GM19372 (cell line): ENCODE measurements at regions not wholly inside any gene's neighbourhood (a gene's known extent, or its start where the extent isn't known, plus 50 kb on each side); places are given as distances from the start of the nearest gene placed in this dataset.
"Not testable (repeated sequence)": the region's sequence is repeated elsewhere in the genome, so short reads cannot be mapped to it uniquely, and the experiment has no call there.

Source experiments
- ATAC-seq: cut with Tn5 transposase; IDR thresholded peaks from one replicate; pipeline ENCODE4 v1.9.1; 2021; ENCODE audit warnings: mild to moderate bottlenecking, low read depth, moderate library complexity; ENCODE audit not compliant: unreplicated experiment

DNA sequence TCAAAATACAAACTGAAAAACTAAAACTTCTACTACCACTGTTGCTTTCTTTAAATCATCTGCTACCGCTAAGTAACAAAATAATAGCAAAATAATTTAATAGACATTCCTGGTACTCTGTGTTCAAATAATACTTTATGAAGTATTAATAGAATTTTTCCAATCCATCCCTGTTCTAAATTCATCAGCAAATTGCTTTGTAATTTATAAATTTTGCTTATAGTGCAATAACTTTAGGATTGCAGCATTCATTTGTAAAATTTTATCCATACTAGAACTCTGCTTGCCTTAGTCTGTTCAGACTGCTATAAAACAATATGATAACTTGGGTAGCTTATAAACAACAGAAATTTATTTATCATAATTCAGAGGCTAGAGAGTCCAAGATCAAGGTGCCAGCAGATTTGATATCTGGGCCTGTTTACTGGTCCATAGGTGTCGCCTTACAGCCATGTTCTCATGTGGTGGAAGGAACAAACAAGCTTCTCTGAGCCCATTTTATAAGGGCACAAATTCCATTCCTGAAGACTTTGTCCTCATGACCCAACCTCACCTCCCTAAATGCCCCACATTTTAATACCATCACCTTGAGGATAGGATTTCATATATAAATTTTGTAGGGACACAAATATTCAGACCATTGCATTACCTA lies 415.1 kb upstream of the MAP2 start:
- no peak for ATAC-seq

DNA sequence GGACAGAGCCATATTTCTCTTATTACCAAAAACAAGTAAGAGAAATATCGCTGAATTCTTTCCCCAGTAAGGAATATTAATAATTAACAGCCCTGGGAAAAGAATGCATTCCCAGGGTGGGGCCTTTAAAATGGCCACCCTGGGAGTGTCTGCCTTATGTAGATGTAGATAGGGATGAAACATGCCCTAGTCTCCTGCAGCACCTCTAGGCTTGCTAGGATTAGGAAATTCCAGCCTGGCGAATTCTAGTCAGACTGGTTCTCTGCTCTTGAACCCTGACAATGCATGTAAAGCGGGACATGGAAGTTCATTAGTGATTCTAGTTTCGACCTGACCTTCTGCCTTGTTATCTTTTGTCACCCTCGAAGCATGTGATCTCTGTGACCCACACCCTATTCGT lies 405.2 kb upstream of the MAP2 start:
- ATAC-seq: not testable (repeated sequence)

DNA sequence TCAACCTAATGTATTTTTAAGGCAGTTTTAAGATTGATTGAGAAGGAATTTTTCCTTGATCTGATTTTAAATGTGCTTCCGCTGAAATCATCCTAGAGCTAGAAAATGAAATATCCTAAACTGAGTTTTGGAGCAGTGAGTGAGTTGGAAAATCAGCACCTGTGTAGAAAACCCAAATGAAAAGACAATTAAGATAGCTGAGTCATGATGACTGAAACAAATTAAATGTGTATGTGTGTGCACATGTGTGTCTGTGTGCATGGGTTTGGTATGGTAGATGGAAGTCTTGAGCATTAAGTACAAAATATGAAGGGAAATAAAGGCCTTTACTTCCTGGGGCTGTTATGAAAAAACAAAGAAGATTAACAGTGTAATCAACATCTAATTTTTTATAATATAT lies 394.6 kb upstream of the MAP2 start:
- ATAC-seq: no peak

DNA sequence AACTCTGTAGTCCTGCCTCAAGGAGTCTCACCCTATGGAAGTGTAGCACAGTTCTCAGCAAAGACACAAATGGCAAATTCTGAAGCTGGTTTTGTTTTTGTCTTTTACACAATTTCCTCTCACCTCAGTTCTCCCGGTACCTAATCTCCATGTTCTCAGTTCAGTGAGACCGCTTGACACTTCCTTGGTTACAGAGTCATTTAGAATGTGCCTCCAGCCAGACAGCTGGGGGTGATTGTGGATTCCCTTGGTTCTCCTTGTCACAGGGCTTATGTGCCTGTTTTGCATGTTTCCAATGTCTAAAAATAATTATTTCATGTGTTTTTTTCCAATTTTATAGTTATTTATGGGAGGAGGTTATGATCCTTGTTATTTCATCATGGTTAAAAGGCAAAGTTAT lies 379.5 kb upstream of the MAP2 start:
- ATAC-seq: no peak

DNA sequence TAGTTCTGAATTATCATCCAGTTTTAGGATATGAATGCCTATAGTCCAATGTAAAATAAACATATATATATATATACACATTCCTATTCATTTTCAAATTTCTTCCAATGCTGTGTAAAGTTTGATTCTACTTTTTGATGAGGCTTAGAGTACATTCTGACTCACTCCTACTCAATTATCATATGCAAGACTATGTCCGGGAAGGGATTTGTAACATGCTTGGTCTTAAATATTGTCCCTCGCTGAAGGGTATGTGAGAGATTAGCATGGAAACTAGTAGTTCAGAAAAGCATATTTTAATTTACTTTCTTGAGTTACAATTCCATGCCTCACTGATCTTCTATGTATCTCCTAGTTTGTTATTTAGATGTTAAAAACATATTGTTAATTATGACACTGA lies 377.7 kb upstream of the MAP2 start:
- ATAC-seq: no peak

DNA sequence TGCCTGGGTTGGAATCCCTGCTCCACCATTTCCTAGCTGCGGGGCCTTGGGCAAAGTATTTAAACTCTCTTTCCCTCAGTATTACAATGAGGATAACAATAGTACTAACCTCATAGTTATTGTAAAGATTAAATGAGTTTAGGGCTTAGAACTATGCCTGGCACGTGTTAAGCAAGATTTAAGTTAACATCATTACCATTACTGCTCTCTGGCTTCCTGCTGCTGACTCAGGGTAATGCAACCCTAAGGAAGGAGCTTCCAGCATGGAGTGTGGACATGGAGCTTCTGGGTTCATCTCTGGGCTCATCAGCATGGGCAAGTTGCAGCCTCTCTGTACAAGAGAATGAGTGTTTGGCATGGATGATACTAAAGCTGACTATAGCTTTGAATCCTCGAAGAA lies 374.2 kb upstream of the MAP2 start:
- no peak for ATAC-seq

DNA sequence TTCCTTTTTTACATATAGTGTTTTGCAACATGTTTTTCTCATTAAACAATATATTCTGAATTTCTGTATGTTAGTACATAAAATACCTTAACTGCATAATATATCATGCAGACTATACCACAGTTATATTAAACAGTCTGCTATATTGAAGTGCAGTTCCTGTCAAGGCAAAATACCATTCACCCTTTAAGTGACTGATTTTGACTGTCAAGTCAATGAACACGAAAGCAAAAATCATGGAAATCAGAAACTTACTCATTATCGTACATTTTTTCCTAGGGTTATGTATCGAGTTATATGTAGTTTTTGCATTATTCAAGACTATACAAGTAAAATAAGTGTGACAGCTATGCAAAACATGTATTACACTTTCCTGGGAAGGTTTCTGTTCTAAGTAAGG lies 361.6 kb upstream of the MAP2 start:
- ATAC-seq: no peak

DNA sequence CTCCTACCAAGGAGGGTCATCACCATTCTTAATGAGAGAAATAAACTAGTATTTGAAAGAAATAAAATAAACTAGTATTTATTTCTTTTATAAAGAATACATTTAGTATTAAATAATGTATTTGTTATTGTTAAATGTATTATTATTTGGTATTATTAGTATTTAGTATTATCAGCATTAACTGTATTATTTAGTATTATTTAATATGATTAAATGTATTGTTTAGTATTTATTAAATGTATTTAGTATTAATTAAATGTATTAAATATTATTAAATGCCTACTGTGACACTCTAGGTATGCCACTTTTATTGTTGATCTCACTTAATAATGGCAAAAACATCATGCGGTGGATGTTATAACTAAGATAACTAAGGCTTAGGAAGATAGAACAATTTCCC lies 353.6 kb upstream of the MAP2 start:
- ATAC-seq: no peak

DNA sequence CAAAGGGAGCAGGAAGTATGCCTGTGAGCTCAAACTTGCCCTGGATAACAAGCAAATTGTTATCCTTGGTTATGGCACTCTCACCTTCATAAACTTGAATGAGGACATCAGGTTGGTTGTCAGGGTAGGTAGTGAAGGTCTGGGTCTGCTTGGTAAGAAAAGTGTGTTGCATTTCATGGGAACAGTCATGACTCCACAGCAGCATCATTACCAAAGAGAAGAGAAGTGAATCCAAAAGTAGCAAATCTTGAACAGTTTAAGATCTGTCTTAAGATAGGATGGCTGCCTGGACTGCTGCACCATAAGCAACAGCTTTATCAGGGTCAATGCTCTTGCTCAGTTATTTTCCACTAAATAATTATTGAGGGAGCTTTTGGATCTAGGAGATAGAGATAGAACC lies 350.7 kb upstream of the MAP2 start:
- ATAC-seq: no peak

DNA sequence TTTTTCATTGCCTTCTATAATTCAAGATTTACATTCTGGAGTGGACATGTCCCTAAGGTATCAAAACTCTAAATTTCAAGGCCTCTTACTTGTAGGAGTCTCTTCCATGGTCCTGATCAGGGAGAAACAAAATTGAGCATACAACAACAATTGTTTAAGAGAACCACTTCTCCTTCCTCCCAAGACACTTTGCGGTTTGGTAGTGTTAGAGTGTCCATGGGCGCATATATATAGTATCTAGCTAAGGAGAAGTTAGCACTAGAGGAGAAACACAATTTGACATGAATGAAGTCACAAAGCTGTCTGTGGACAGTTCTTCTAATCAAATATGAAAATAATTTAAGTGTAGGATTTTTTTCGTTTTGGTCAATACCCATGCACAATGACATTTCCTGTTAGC lies 349.1 kb upstream of the MAP2 start:
- ATAC-seq: no peak

DNA sequence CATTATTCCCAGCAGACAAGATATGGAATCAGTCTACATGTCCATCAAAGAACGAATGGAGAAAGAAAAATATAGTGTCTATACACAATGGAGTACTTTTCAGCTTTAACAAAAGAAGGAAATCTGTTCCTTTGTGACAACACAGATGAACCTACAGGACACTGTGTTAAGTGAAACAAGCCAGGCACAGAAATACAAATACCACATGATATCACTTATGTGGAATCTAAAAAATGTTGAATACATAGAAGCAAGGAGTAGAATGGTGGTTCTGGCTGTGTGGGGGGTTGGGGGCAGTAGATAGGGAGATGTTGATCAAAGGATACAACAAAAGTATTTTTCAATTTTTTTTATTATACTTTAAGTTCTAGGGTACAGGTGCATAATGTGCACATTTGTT lies 347.7 kb upstream of the MAP2 start:
- no peak for ATAC-seq

DNA sequence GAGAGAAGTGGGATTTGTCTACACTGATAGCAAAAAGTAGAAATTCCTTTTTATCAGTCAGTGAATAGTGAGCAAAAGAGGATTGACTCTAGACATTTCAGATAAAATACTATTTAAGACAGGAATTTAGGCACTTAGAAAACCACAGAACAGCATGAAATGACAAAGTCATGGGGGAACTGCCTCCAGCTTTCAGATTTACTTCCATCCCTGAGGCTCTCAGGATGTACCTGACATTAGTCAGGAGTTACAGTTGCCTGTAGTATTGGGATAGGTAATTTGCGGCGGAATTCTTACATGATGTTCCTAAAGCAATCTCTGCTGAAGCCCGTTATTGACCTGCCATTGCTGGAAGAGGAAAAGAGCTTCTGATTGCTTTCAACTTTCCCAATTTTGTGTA lies 337.1 kb upstream of the MAP2 start:
- ATAC-seq: no peak

DNA sequence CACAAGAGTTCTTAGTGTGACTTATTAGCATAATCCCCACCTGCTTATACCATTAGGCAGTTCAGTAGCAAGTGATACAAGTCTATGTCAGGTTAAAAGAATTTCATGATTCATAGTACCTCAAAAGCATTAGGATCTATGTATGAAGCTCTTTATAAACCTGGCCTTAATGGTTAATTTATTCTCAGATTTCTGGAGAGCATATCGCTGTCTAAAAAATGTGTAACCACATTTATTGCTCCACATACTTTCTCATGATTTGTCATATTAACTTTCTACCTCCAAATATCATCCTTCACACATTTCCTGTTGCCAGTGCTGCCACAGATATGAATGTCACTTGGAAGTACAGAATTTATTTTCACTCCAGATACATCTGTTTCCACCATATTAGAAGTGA lies 332.8 kb upstream of the MAP2 start:
- ATAC-seq: no peak

DNA sequence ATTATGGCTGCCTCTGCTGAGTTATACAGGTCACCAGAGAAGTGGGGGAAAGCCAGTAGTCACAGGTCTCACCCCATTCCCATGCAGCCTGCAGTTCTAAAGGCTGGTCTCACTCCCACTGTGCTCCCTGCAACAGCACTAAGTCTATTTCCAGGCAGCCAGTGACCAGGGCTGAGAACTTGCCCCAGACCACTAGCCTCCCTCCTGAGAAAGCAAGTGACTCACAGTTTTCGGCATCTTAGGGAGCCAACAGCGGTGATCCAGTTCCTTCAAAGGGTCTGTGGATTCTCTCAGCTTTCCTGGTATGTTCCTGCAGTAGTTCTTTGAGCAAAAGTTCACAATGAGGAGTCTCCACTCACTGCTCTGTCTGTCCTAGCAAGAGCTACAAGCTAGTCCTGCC lies 329.6 kb upstream of the MAP2 start:
- no peak for ATAC-seq

DNA sequence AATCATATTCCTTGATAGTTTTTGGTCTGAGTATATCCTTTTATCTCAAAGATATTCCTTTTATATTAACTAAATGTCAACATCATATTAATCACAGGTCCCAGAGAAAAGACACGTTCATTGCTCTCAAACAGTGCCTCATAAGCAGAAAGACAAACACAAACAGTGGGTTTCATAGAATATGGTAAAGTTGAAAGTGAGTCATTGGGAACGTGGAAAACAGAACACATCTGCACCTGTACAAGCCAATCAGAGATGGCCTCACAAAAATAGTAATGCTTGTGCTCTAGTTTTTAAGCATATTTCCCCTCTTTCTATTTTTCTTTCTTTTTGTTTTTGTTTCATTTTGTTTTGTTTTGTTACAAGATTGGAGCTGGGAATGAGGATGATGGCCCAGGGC lies 328.4 kb upstream of the MAP2 start:
- no peak for ATAC-seq

DNA sequence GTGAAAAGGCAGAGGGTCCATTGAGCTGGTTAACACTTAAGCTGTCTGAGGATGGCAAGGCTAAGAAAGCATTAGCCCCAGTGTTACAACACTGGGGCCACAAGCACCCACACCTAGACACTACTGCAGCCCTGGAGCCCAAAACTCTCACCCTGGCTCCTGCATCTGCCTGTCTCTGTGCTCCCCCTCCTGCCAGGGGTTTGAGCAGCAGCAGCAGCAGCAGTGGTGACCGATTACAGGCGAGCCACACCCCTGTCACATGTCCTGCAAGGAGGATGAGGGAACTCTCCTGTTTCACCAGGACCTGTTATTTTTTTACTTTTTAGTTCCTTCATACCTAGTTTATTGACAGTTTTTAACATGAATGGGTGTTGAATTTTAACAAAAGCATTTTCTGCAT lies 326.7 kb upstream of the MAP2 start:
- no peak for ATAC-seq

DNA sequence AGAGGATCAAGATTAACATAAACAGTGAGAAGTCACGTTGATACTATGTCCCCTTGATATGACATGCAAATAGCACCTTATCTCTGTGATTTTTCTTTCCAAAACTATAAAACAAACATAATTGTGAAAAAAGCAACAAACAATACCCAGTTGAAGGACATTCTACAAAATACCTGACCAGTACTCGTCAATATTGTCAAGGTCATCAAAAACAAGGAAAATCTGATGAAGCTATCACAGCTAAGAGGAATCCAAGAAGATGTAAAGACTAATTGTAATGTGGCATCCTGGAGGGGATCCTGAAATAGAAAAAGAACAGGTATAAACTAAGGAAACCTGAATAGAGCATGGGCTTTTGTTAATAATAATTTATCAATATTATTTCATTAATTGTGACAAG lies 321.5 kb upstream of the MAP2 start:
- ATAC-seq: no peak

DNA sequence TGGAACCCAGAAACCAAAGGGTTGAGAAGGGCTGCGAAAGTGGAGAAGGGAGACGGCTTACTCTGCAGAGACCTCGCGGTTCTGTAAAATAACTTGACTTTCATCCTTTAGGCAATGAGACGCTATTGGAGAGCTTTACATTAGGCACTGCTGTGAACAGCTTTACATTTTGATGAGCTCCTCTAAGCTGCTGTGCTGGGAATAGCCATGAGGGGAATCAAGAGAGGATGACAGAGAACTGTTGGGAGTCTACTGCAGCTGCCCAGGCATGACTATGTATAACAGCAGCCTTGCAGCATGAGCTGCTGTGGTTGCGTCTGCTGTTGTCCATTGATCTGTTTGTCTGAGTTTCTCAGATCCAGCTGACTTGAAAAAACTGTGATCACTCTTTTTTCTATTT lies 310.8 kb upstream of the MAP2 start:
- no peak for ATAC-seq

DNA sequence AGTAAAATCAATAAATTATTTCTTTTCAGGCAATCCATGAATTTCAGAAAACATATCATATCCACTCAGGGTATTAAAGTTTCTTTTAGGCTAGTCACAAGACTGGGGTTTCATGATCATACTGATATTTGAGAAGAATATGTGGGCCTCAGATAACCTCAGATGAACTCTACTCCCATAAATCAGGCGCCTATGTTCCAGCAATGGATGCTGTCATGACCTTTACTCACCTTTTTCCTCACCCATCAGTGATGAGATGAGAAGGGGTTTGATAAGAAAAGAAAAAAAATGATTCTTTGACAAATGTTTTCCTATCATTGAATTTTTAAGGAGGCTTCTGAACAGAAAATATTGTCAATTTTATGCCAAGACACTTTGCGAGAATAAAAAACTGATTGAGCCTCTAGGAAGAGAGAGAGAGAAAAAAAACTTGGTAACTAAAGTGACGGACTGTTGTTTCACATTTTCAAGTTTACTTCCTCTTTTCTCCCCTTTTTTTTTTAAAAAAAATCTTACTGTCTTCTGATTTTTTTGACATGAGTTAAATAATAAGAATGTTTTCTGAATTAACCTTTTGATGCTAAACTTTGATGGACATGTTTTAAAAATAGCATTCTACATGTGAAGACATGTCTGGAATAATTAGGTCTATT lies 309.1 kb upstream of the MAP2 start:
- ATAC-seq: no peak

DNA sequence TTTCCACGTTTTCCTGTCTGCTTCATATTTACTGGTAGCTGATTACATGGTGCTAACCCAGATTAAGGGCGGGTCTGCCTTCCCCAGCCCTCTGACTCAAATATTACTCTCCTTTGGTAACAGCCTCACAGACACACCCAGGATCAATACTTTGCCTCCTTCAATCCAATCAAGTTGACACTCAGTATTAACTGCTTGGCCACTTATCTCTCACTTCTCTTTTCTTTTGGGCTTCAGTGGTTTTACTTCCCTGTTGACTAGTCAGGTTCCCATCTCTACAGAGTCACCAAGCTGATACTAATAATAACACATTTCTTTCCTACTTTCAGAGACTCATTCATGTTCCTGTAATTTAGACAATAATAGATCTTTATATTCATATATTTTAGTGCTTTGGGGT lies 302.2 kb upstream of the MAP2 start:
- peak; percentile 84 for ATAC-seq

DNA sequence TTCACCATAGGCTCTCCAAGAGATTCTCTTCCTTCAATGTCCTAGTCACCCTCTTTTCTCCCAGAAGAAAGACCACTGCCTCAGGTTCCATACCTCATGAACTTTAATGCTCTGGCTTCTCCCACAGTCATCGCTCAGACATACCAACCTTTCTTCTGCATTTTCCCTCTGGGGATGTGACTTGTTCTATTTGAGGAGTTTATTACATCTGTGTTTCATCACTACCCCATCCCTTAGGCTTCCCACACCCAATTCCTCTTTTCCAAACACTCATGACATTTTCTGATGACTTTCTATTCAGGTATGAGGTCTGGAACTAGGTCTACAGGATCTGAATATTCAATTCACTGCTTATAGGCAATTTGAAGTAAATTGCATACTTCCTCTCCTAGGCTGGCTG lies 298.6 kb upstream of the MAP2 start:
- ATAC-seq: no peak

DNA sequence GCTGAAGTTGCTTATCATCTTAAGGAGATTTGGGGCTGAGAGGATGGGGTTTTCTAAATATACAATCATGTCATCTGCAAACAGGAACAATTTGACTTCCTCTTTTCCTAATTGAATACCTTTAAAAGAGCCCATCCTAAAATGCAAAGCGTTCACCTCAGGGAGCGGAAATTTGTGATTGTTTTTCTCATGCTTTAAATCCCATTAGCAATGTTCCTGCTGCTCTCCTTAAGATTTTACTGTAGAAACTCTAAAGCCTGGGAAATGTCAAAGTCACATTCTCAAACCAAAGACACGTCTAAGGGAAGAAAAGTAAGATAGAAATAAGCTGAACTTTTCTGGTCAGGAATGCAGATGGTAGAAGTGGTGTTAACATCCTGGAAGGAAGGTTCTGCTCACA lies 285.8 kb upstream of the MAP2 start:
- ATAC-seq: no peak

DNA sequence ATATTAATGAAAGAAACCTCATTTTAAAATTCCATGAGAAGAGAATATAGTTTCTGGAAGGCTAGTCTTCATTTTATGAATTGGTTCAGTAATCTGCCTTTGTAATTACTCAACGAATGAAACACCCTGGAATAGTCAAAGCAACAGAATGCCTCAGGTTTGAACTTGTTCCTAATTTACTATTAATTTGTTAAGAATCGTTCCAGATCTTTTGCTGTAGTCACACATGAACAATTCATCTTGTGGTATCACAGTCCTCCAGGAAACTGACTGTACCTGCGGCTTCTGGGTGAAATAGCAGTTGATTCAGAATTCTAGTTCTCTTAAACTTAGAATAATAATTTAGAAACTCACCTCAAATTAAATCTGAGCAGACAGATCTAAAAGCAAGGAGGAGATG lies 282.7 kb upstream of the MAP2 start:
- no peak for ATAC-seq
